ENCODE measurements at regions not wholly inside any gene's neighbourhood (a gene's known extent, or its start where the extent isn't known, plus 50 kb on each side); places are given as distances from the start of the nearest gene placed in this dataset.

- in situ Hi-C loops (cut with MboI), result no loop called here
- Histone ChIP-seq H3K27me3 (ENCODE audit: control insufficient read depth in 2 of 2, insufficient read depth in 2 of 2, low read length in 2 of 2) (no peaks in the 10 kb centered on the region), H3K9me1 (ENCODE audit: control insufficient read depth, insufficient read depth, low read length) (no peaks in the 10 kb centered on the region), H3K4me1 (replicated peaks in 1 of 2; ENCODE audit: control insufficient read depth in 2 of 2, insufficient read depth in 2 of 2, low read length in 2 of 2) (no peaks in the 10 kb centered on the region), H3K4me2 (ENCODE audit: insufficient read depth, low read length) (no peak overlapping the region), H3K27ac (ENCODE audit: extremely low read depth, low read depth, low read length) (no peak overlapping the region), H3K4me3 (no peak overlapping the region), H3K9me3 (replicated peaks; ENCODE audit: control insufficient read depth, insufficient read depth, low read depth, low read length) (no peaks in the 10 kb centered on the region; the same call in 1 of the 2 replicates), H3K36me3 (ENCODE audit: control insufficient read depth, insufficient read depth, low read length) (no peaks in the 10 kb centered on the region), H3K9ac (ENCODE audit: insufficient read depth in 1 of 2, low read depth in 2 of 2, low read length in 2 of 2) (no peak overlapping the region), H2AFZ (ENCODE audit: low read depth, low read length) (no peak overlapping the region), H4K20me1 (replicated peaks; ENCODE audit: control insufficient read depth, insufficient read depth, low read length) (no peaks in the 10 kb centered on the region), H3K79me2 (ENCODE audit: control insufficient read depth, insufficient read depth, low read length) (no peaks in the 10 kb centered on the region)
- no peak for TF ChIP-seq HIVEP1 (CRISPR knock-in tag; IDR thresholded peaks at IDR 0.05)
- no peak for TF ChIP-seq ZNF3 (CRISPR knock-in tag; IDR thresholded peaks at IDR 0.05)
- TF ChIP-seq NFE2L1 (tag; IDR thresholded peaks at IDR 0.05; ENCODE audit: borderline replicate concordance, low read depth), result no peak
- TF ChIP-seq ZZZ3 (IDR thresholded peaks at IDR 0.05), result no peak
- no TSS peak for BruUV-seq (replicated peaks)
- ATAC-seq (no peak), DNase-seq (ENCODE audit: extremely low read depth in 1 of 4, low spot score in 3 of 4) (no peak), FAIRE-seq (no peak)
- ChIA-PET POLR2A (interaction anchor here (0.6 kb wide), 1 partner anchor 1041 kb away, joined by 4 read pairs; no protein-coding TSS in a partner anchor), CTCF (ENCODE audit: low intra/inter-chr PET ratio) (no interaction called here)
- 0% methylated on average over 1 of the region's 1 CpG for WGBS (ENCODE audit: insufficient coverage, low coverage, missing lambda C conversion rate)
- intact Hi-C loops (cut with micrococcal nuclease), result no loop called here
Measured at GRCh38 chr18:4705894-4706293, 250.8 kb upstream of the DLGAP1 start.

GRCh38 chr18:4704781-4705180 lies 249.7 kb upstream of the DLGAP1 start:
- 0% methylated on average over 3 of the region's 3 CpGs for WGBS (ENCODE audit: insufficient coverage, low coverage, missing lambda C conversion rate)
- POLR2A ChIA-PET, result no interaction called here

More at GRCh38 chr18:4704781-4705180, 249.7 kb upstream of the DLGAP1 start:
- no peaks in the 10 kb centered on the region for H3K4me1 ChIP-seq (replicated peaks in 1 of 2; ENCODE audit: control insufficient read depth in 2 of 2, insufficient read depth in 2 of 2, low read length in 2 of 2)
- H2AFZ ChIP-seq (ENCODE audit: low read depth, low read length), result no peak overlapping the region
- H3K9me3 ChIP-seq (replicated peaks; ENCODE audit: control insufficient read depth, insufficient read depth, low read depth, low read length), result no peaks in the 10 kb centered on the region; the same call in 1 of the 2 replicates
- H4K20me1 ChIP-seq (replicated peaks; ENCODE audit: control insufficient read depth, insufficient read depth, low read length), result no peaks in the 10 kb centered on the region
- in situ Hi-C loops (cut with MboI), result no loop called here
- DNase-seq (ENCODE audit: extremely low read depth in 1 of 4, low spot score in 3 of 4), result no peak
- H3K36me3 ChIP-seq (ENCODE audit: control insufficient read depth, insufficient read depth, low read length), result no peaks in the 10 kb centered on the region
- no peak overlapping the region for H3K9ac ChIP-seq (ENCODE audit: insufficient read depth in 1 of 2, low read depth in 2 of 2, low read length in 2 of 2)
- no peak overlapping the region for H3K4me2 ChIP-seq (ENCODE audit: insufficient read depth, low read length)
- H3K9me1 ChIP-seq (ENCODE audit: control insufficient read depth, insufficient read depth, low read length), result no peaks in the 10 kb centered on the region
- H3K27ac ChIP-seq (ENCODE audit: extremely low read depth, low read depth, low read length), result no peak overlapping the region
- no TSS peak for BruUV-seq (replicated peaks)
- no peak for ATAC-seq
- FAIRE-seq, result no peak
- CTCF ChIA-PET (ENCODE audit: low intra/inter-chr PET ratio), result no interaction called here
- no peaks in the 10 kb centered on the region for H3K27me3 ChIP-seq (ENCODE audit: control insufficient read depth in 2 of 2, insufficient read depth in 2 of 2, low read length in 2 of 2)
- TF ChIP-seq PHB2 (IDR thresholded peaks at IDR 0.05; ENCODE audit: low read depth) (no peak), BCL6 (CRISPR knock-in tag; IDR thresholded peaks at IDR 0.05) (no peak), NFYB (IDR thresholded peaks at IDR 0.05; ENCODE audit: extremely low read depth, insufficient read length) (no peak), TCF3 (CRISPR knock-in tag; IDR thresholded peaks at IDR 0.05) (no peak), HNRNPK (IDR thresholded peaks at IDR 0.05; ENCODE audit: low read depth, low read length, poor library complexity, severe bottlenecking) (no peak)
- no peak overlapping the region for H3K4me3 ChIP-seq
- no peaks in the 10 kb centered on the region for H3K79me2 ChIP-seq (ENCODE audit: control insufficient read depth, insufficient read depth, low read length)
- intact Hi-C loops (cut with micrococcal nuclease), result no loop called here
